Type B pancreatic cell (in vitro differentiated cells): ENCODE measurements at regions not wholly inside any gene's neighbourhood (a gene's known extent, or its start where the extent isn't known, plus 50 kb on each side); places are given as distances from the start of the nearest gene placed in this dataset.

Source experiments
- DNase-seq: peaks from one replicate; pipeline ENCODE4 v3.0.0; 2021; ENCODE audit warnings: mixed read lengths; ENCODE audit not compliant: unreplicated experiment; ENCODE audit errors: extremely low spot score
- H3K27ac Mint-ChIP-seq: 2 replicates; pipeline ENCODE4 v1.8.0; 2021; ENCODE audit warnings: mild to moderate bottlenecking, mixed read lengths
- H3K27me3 Mint-ChIP-seq: 2 replicates; pipeline ENCODE4 v1.8.0; 2021; ENCODE audit warnings: mixed read lengths
- H3K36me3 Mint-ChIP-seq: 2 replicates; pipeline ENCODE4 v1.8.0; 2021; ENCODE audit warnings: mixed read lengths
- H3K4me1 Mint-ChIP-seq: one replicate; pipeline ENCODE4 v1.8.0; 2021; ENCODE audit warnings: mixed read lengths; ENCODE audit not compliant: unreplicated experiment
- H3K4me3 Mint-ChIP-seq: 2 replicates; pipeline ENCODE4 v1.8.0; 2021; ENCODE audit warnings: mild to moderate bottlenecking, mixed read lengths
- H3K9me3 Mint-ChIP-seq: 2 replicates; pipeline ENCODE4 v1.8.0; 2021; ENCODE audit warnings: mixed read lengths
- TF ChIP-seq, protein P1 (sequence below): fragments of 200-600 bp; sonication (generic); conservative IDR thresholded peaks from 2 replicates; pipeline ENCODE4 v1.5.0; 2021; ENCODE audit warnings: antibody characterized with exemption, mild to moderate bottlenecking

DNA sequence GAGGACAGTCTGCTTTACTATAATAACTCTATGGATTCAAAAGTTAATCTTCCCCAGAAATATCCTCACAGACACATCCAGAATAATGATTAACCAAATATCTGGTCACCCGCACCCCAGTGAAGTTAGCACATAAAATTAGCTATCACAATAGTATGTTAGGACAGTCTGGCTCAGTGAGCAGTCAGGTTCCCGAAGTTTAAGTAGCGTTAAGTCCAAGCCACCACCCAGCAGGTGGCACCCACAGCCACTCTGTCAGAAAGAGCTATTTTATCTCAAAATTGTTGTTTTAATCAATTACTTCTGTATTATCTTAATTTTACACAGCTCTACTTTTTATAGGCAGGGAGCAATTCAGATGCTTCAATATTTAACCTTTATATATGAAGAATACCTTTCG lies 537.5 kb downstream of the MBD2 start:
- Mint-ChIP-seq H3K9me3 (peaks cover 8% of the 10 kb centered on the region), H3K27me3 (no peaks in the 10 kb centered on the region), H3K36me3 (no peaks in the 10 kb centered on the region), H3K4me1 (no peaks in the 10 kb centered on the region), H3K4me3 (no peak overlapping the region), H3K27ac (no peak overlapping the region)
- TF ChIP-seq, protein P1, sequence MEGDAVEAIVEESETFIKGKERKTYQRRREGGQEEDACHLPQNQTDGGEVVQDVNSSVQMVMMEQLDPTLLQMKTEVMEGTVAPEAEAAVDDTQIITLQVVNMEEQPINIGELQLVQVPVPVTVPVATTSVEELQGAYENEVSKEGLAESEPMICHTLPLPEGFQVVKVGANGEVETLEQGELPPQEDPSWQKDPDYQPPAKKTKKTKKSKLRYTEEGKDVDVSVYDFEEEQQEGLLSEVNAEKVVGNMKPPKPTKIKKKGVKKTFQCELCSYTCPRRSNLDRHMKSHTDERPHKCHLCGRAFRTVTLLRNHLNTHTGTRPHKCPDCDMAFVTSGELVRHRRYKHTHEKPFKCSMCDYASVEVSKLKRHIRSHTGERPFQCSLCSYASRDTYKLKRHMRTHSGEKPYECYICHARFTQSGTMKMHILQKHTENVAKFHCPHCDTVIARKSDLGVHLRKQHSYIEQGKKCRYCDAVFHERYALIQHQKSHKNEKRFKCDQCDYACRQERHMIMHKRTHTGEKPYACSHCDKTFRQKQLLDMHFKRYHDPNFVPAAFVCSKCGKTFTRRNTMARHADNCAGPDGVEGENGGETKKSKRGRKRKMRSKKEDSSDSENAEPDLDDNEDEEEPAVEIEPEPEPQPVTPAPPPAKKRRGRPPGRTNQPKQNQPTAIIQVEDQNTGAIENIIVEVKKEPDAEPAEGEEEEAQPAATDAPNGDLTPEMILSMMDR: no peak
- DNase-seq: no peak

DNA sequence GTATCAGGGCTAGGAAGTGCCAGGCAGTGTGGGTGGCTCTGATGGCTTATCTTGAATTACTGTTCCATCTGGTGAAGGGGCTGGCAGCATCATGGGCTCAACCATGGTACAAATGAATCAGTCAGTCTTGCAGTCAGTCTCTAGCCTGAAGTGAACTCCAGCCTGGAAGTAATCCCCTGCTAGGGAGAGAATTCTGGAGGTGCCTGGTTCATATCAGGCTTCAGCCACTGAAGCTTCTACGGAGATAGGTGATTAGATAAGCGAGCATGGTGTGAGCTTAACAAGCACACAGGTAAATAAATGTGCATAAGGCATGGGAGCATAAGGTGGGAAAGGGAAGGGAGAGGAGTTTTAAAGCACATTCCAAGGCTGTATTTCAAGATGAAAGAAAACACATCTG lies 541.7 kb downstream of the MBD2 start:
- DNase-seq: no peak

DNA sequence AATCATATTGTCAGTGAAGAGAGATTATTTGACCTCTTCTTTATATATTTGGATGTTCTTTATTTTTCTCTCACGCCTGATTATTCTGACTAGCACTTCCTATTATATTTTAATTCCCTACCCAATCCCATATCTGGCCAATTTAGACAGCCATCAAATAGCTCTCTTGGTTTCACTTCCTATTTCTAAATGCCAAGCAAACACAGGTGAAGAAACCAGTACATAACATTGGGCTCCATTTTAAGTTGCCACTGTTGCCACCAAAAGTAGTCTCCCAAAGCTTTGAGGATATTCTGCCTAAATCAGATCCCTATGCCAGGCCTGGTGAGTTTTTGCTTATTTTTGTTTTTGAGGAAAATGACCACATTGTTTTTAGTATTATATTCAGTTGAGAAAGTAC lies 547.0 kb downstream of the MBD2 start:
- TF ChIP-seq, protein P1: no peak
- Mint-ChIP-seq H3K4me1 (no peaks in the 10 kb centered on the region), H3K27me3 (no peaks in the 10 kb centered on the region), H3K9me3 (peaks cover 2% of the 10 kb centered on the region), H3K27ac (no peak overlapping the region), H3K36me3 (no peaks in the 10 kb centered on the region), H3K4me3 (no peak overlapping the region)
- DNase-seq: no peak

More for the DNA sequence above, 541.7 kb downstream of the MBD2 start:
- H3K4me3 Mint-ChIP-seq: no peak overlapping the region
- no peak overlapping the region for H3K27ac Mint-ChIP-seq
- H3K36me3 Mint-ChIP-seq: no peaks in the 10 kb centered on the region
- TF ChIP-seq, protein P1: no peak
- peaks cover 8% of the 10 kb centered on the region for H3K9me3 Mint-ChIP-seq
- no peaks in the 10 kb centered on the region for H3K27me3 Mint-ChIP-seq
- H3K4me1 Mint-ChIP-seq: no peaks in the 10 kb centered on the region

DNA sequence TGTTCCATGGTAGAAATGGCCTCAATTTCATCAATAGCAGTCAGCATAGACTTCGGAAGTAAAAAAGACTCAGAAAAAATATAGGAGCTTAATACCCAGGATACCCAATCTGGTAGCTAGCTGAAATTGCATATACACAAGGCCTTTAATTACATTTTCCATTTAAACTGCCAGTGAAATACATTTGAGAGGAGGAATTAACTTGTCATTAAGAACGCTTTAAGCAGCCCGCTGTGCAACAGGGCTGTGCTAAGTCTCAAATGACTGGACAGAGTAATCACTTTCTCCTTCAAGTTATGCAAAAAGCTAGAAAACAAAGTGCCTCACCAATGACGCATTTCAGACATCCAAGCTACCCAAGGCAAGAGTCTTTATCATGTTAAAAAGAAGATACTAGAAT lies 558.8 kb downstream of the MBD2 start:
- Mint-ChIP-seq H3K36me3 (no peaks in the 10 kb centered on the region), H3K9me3 (no peaks in the 10 kb centered on the region), H3K4me1 (no peaks in the 10 kb centered on the region), H3K27ac (no peak overlapping the region), H3K4me3 (no peak overlapping the region), H3K27me3 (no peaks in the 10 kb centered on the region)
- DNase-seq: no peak
- TF ChIP-seq, protein P1: no peak

DNA sequence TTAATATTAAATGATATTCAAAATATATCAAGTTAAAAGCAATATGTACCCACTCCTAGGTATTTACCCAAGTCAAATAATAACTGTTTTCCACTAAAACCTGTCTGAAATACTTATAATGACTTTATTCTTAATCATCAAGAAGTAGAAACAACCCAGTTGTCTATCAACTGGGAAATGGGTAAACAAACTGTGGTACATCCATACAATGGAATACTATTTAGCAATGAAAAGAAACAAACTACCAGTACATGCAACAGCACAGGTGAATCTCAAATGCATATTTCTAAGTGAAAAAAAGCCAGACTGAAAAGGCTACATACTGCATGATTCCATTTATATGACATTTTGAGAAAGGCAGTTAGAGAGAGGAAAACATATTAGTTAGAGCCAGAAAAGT lies 559.9 kb downstream of the MBD2 start:
- Mint-ChIP-seq H3K27ac (no peak overlapping the region), H3K27me3 (no peaks in the 10 kb centered on the region), H3K4me3 (no peak overlapping the region), H3K36me3 (no peaks in the 10 kb centered on the region), H3K9me3 (no peaks in the 10 kb centered on the region), H3K4me1 (no peaks in the 10 kb centered on the region)
- TF ChIP-seq, protein P1: no peak
- DNase-seq: no peak

DNA sequence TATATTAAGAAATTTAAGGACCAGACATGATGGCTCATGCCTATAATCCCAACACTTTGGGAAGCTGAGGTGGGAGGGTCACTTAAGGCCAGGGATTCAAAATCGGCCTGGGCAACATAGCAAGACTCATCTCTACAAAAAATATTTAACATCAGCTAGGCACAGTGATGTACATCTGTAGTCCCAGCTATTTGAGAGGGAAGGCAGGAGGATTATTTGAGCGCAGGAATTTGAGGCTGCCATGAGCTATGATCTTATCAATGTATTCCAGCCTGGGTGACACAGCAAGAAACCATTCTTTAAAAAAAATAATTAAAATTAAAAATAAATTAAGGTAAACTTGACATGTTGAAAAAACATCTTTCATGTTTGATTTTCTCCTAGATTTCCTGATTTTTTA lies 564.2 kb downstream of the MBD2 start:
- Mint-ChIP-seq H3K4me1 (no peaks in the 10 kb centered on the region), H3K4me3 (no peak overlapping the region), H3K27ac (no peak overlapping the region), H3K9me3 (peaks cover 4% of the 10 kb centered on the region), H3K27me3 (no peaks in the 10 kb centered on the region), H3K36me3 (no peaks in the 10 kb centered on the region)
- TF ChIP-seq, protein P1: no peak
- no peak for DNase-seq
